ENCODE measurements at regions not wholly inside any gene's neighbourhood (a gene's known extent, or its start where the extent isn't known, plus 50 kb on each side); places are given as distances from the start of the nearest gene placed in this dataset.
"Not testable (repeated sequence)": the region's sequence is repeated elsewhere in the genome, so short reads cannot be mapped to it uniquely, and the experiment has no call there.

- no peak for TF ChIP-seq CTCF (conservative IDR thresholded peaks at IDR 0.05; ENCODE audit: control insufficient read depth, insufficient read depth, low read depth, low read length)
- DNase-seq (ENCODE audit: low read depth): no peak
- H3K4me3 ChIP-seq (ENCODE audit: control insufficient read depth, low read depth, low read length): no peak overlapping the region
Measured at GRCh38 chr2:17223211-17223610, 295.0 kb downstream of the RAD51AP2 start.

GRCh38 chr2:17208511-17208910, 309.7 kb downstream of the RAD51AP2 start:
- TF ChIP-seq CTCF (conservative IDR thresholded peaks at IDR 0.05; ENCODE audit: control insufficient read depth, insufficient read depth, low read depth, low read length): no peak
- no peak for DNase-seq (ENCODE audit: low read depth)
- no peak overlapping the region for H3K4me3 ChIP-seq (ENCODE audit: control insufficient read depth, low read depth, low read length)

DNA sequence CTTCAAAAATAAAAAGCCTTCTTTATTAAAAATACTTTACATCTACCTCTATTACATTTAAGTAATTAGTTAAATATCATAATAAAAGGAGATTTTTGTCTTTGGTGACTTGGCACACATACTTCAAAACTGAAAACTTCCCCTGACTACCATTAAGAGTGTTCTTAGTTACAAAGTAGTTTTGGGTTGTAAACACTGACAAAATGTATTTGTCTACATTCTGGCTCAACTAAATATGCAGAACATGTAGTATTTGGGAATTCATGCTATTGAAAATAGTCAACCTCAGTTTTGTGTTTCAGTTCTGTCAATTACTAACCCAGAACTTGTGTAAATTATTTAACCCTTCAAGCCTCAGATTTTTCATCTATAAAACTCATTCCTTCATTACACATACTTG, 311.5 kb downstream of the RAD51AP2 start:
- DNase-seq (ENCODE audit: low read depth): no peak
- TF ChIP-seq CTCF (conservative IDR thresholded peaks at IDR 0.05; ENCODE audit: control insufficient read depth, insufficient read depth, low read depth, low read length): no peak
- no peak overlapping the region for H3K4me3 ChIP-seq (ENCODE audit: control insufficient read depth, low read depth, low read length)

DNA sequence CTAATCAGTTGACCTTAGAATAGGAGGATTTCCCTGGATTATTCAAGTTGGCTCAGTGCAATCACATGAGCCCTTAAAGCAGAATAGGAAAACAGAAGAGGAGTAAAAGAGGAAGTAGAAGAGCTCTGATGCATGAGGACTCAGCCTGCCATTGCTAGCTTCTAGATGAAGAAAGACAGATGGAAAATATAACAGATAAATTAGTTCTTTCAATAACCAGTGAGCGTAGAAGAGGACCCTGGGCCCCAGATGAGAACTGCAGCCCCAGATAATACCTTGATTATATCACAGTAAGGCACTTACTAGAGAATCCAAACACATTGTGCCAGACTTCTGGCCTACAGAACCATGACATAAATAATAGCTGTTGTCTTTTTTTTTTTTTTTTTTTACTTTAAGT, 314.0 kb downstream of the RAD51AP2 start:
- not testable (repeated sequence) for DNase-seq (ENCODE audit: low read depth); H3K4me3 ChIP-seq (ENCODE audit: control insufficient read depth, low read depth, low read length)

DNA sequence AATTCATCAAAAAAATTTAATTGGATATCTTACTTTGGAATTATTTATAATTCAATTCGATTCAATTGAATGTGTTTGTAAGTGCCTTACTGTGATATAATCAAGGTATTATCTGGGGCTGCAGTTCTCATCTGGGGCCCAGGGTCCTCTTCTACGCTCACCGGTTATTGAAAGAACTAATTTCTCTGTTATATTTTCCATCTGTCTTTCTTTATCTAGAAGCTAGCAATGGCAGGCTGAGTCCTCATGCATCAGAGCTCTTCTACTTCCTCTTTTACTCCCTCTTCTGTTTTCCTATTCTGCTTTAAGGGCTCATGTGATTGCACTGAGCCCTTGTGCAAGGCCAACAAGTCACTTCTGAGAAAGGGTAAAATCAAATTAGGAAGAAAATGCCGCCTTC, 315.6 kb downstream of the RAD51AP2 start:
- not testable (repeated sequence) for H3K4me3 ChIP-seq (ENCODE audit: control insufficient read depth, low read depth, low read length); DNase-seq (ENCODE audit: low read depth)

DNA sequence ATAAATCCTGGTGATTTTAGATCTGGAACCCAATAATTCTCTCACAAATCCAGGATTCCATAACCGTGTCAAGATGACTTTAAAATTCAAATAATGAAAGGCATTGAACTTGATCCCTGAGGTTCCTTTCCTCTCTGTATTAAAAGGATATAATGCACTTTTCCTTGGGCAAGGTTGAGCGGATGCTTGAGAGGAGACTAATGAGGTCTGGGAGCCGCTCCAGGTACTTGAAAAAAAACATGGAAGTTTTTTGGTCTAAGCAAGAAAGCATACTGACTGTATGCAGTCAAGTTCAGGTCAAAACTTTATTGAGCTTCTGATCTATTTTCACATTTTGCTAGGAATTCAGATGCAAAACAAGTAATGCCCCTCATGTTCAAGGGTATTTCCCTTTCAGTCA, 318.5 kb downstream of the RAD51AP2 start:
- H3K4me3 ChIP-seq (ENCODE audit: control insufficient read depth, low read depth, low read length): no peak overlapping the region
- no peak for DNase-seq (ENCODE audit: low read depth)

GRCh38 chr2:17196380-17196779, 321.9 kb downstream of the RAD51AP2 start:
- no peak for DNase-seq (ENCODE audit: low read depth)
- no peak overlapping the region for H3K4me3 ChIP-seq (ENCODE audit: control insufficient read depth, low read depth, low read length)
- no peak for TF ChIP-seq CTCF (conservative IDR thresholded peaks at IDR 0.05; ENCODE audit: control insufficient read depth, insufficient read depth, low read depth, low read length)

More for the DNA sequence above, 318.5 kb downstream of the RAD51AP2 start:
- TF ChIP-seq CTCF (conservative IDR thresholded peaks at IDR 0.05; ENCODE audit: control insufficient read depth, insufficient read depth, low read depth, low read length): no peak

- DNase-seq (ENCODE audit: low read depth): no peak
- no peak overlapping the region for H3K4me3 ChIP-seq (ENCODE audit: control insufficient read depth, low read depth, low read length)
- no peak for TF ChIP-seq CTCF (conservative IDR thresholded peaks at IDR 0.05; ENCODE audit: control insufficient read depth, insufficient read depth, low read depth, low read length)
Measured at GRCh38 chr2:17195016-17195415, 323.2 kb downstream of the RAD51AP2 start.
